Calu3 (cell line): ENCODE measurements at regions not wholly inside any gene's neighbourhood (a gene's known extent, or its start where the extent isn't known, plus 50 kb on each side); places are given as distances from the start of the nearest gene placed in this dataset.

ENCODE experiments used
- BruUV-seq: library from RNA; stranded (reverse); fragments of 400-500 nt; replicated peaks from 2 replicates; lab custom pipeline; 2021; lab: Mats Ljungman, UMichigan
- CTCF ChIA-PET: fragments of 300-600 bp; sonication (Branson Sonifier 250); formaldehyde crosslinking; loops from one replicate; lab custom pipeline; 2022; ENCODE audit warnings: antibody characterized with exemption; lab: Charles Lee
- DNase-seq: peaks from one replicate; pipeline ENCODE4 v3.0.0; 2022
- H3K27ac Mint-ChIP-seq: one replicate; pipeline ENCODE4 v1.8.0; 2022; ENCODE audit warnings: mixed read lengths; ENCODE audit not compliant: unreplicated experiment
- H3K27me3 Mint-ChIP-seq: one replicate; pipeline ENCODE4 v1.8.0; 2022; ENCODE audit warnings: mixed read lengths; ENCODE audit not compliant: unreplicated experiment
- H3K36me3 Mint-ChIP-seq: one replicate; pipeline ENCODE4 v1.8.0; 2022; ENCODE audit warnings: mild to moderate bottlenecking, moderate library complexity, mixed read lengths; ENCODE audit not compliant: insufficient read depth, unreplicated experiment
- H3K4me1 Mint-ChIP-seq: one replicate; pipeline ENCODE4 v1.8.0; 2022; ENCODE audit warnings: mild to moderate bottlenecking, low read depth, mixed read lengths; ENCODE audit not compliant: unreplicated experiment
- H3K4me3 Mint-ChIP-seq: one replicate; pipeline ENCODE4 v1.8.0; 2022; ENCODE audit warnings: mild to moderate bottlenecking, low read depth, moderate library complexity, mixed read lengths; ENCODE audit not compliant: unreplicated experiment
- H3K9me3 Mint-ChIP-seq: one replicate; pipeline ENCODE4 v1.8.0; 2022; ENCODE audit warnings: low read depth, mixed read lengths; ENCODE audit not compliant: unreplicated experiment
- CTCF ChIP-seq: fragments of 200-600 bp; IDR thresholded peaks from one replicate; pipeline ENCODE4 v1.8.0; 2022; ENCODE audit warnings: antibody characterized with exemption; ENCODE audit not compliant: unreplicated experiment
- intact Hi-C: fragments of 100-400 bp; cut with micrococcal nuclease; formaldehyde crosslinking; loops from one replicate; pipeline ENCODE4 v1.10.0; 2022; ENCODE audit not compliant: unreplicated experiment

DNA sequence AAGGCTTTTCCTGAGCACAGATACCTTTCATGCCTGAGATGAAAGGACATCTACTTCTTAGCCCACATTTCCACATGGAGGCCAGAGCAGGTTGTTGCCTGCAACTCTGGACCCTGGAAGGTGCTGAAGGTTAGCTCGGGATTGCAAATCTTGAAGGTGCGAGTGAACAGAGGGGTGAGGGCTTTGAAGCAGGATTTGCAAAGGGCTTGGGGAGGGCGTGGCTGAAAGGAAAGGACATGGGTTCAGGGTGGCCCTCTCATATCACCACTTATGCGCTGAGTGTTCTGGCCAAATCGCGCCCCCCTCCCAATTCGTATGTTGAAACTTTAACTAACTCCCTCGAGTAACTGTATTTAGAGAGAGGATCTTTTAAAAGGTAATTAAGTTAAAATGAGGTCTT is 501.6 kb downstream of the MIAT start:
- H3K9me3 Mint-ChIP-seq: no peaks in the 10 kb centered on the region
- no peak overlapping the region for H3K27ac Mint-ChIP-seq
- no peak for TF ChIP-seq CTCF
- H3K27me3 Mint-ChIP-seq: peaks cover 17% of the 10 kb centered on the region
- DNase-seq: no peak
- no TSS peak for BruUV-seq
- no peaks in the 10 kb centered on the region for H3K36me3 Mint-ChIP-seq
- CTCF ChIA-PET: interaction anchor here (1.6 kb wide), 1 partner anchor 9 kb away, joined by 3 read pairs; no protein-coding TSS in a partner anchor
- no peaks in the 10 kb centered on the region for H3K4me1 Mint-ChIP-seq
- no peak overlapping the region for H3K4me3 Mint-ChIP-seq
- intact Hi-C loops: no loop called here

- peaks cover 17% of the 10 kb centered on the region for H3K27me3 Mint-ChIP-seq
Measured at GRCh38 chr22:27159716-27160295, 502.4 kb downstream of the MIAT start.

GRCh38 chr22:27163162-27164137 is 506.1 kb downstream of the MIAT start:
- no peak for DNase-seq
- no TSS peak for BruUV-seq
- H3K27ac Mint-ChIP-seq: no peak overlapping the region
- CTCF ChIA-PET: no interaction called here
- peaks cover 11% of the 10 kb centered on the region for H3K4me1 Mint-ChIP-seq
- no peak for TF ChIP-seq CTCF
- H3K36me3 Mint-ChIP-seq: no peaks in the 10 kb centered on the region
- H3K27me3 Mint-ChIP-seq: peaks cover 17% of the 10 kb centered on the region
- peaks cover 4% of the 10 kb centered on the region for H3K9me3 Mint-ChIP-seq
- intact Hi-C loops: no loop called here
- H3K4me3 Mint-ChIP-seq: no peak overlapping the region

More at GRCh38 chr22:27159716-27160295, 502.4 kb downstream of the MIAT start:
- no peak for TF ChIP-seq CTCF
- Mint-ChIP-seq H3K9me3 (no peaks in the 10 kb centered on the region), H3K4me3 (no peak overlapping the region), H3K36me3 (no peaks in the 10 kb centered on the region), H3K27ac (no peak overlapping the region), H3K4me1 (peaks cover 2% of the 10 kb centered on the region)
- DNase-seq: no peak
- intact Hi-C loops: no loop called here
- CTCF ChIA-PET: interaction anchor here (1.6 kb wide), 1 partner anchor 8 kb away, joined by 3 read pairs; no protein-coding TSS in a partner anchor
- BruUV-seq: no TSS peak

- Mint-ChIP-seq H3K4me3 (peak overlapping the region; percentile 10), H3K27me3 (peaks cover 17% of the 10 kb centered on the region)
Measured at GRCh38 chr22:27164781-27165503, 507.6 kb downstream of the MIAT start.

More at GRCh38 chr22:27164781-27165503, 507.6 kb downstream of the MIAT start:
- CTCF ChIA-PET: no interaction called here
- BruUV-seq: no TSS peak
- intact Hi-C loops: no loop called here
- TF ChIP-seq CTCF: no peak
- Mint-ChIP-seq H3K4me1 (peaks cover 11% of the 10 kb centered on the region), H3K27ac (peak overlapping the region; percentile 64), H3K36me3 (no peaks in the 10 kb centered on the region), H3K9me3 (peaks cover 4% of the 10 kb centered on the region)
- DNase-seq: no peak
